DND-41 (cell line): ENCODE measurements at regions not wholly inside any gene's neighbourhood (a gene's known extent, or its start where the extent isn't known, plus 50 kb on each side); places are given as distances from the start of the nearest gene placed in this dataset.

Experiments used
- ATAC-seq: fragments of 200-7000 bp; cut with Tn5 transposase; 3 replicates; pipeline ENCODE4 v1.9.1; 2021; ENCODE audit warnings: low read depth; ENCODE audit not compliant: insufficient read depth
- DNase-seq: peaks from one replicate; pipeline ENCODE4 v3.0.0-alpha.2; 2020
- H2AFZ ChIP-seq: 2 replicates; pipeline ENCODE4 v1.6.0; 2012; ENCODE audit warnings: low read depth, low read length
- H3K27ac ChIP-seq: 2 replicates; pipeline ENCODE4 v1.5.1; 2012; ENCODE audit warnings: low read length, inconsistent platforms
- H3K27me3 ChIP-seq: fragments of 200-600 bp; sonication (generic); 2 replicates; pipeline ENCODE4 v1.6.0; 2012; ENCODE audit warnings: low read length, mild to moderate bottlenecking, inconsistent platforms; ENCODE audit not compliant: insufficient read depth, poor library complexity
- H3K36me3 ChIP-seq: 2 replicates; pipeline ENCODE4 v1.5.1; 2012; ENCODE audit warnings: low read length, inconsistent platforms; ENCODE audit not compliant: insufficient read depth
- H3K4me1 ChIP-seq: 2 replicates; pipeline ENCODE4 v1.5.1; 2012; ENCODE audit warnings: mild to moderate bottlenecking, low read length; ENCODE audit not compliant: insufficient read depth
- H3K4me2 ChIP-seq: 2 replicates; pipeline ENCODE4 v1.6.0; 2012; ENCODE audit warnings: mild to moderate bottlenecking, moderate library complexity, low read length, inconsistent platforms; ENCODE audit not compliant: insufficient read depth
- H3K4me3 ChIP-seq, 2 experiments: fragments of 200-600 bp in 1 of 2; shearing (Covaris generic) in 1 of 2; 2 replicates each; pipeline ENCODE4 v1.5.1; 2012 to 2016; ENCODE audit warnings: inconsistent platforms in 2 of 2, low read length in 2 of 2, mild to moderate bottlenecking in 2 of 2, low read depth in 1 of 2, moderate library complexity in 1 of 2
- H3K79me2 ChIP-seq: 2 replicates; pipeline ENCODE4 v1.6.0; 2012; ENCODE audit warnings: low read length, inconsistent platforms; ENCODE audit not compliant: insufficient read depth
- H3K9ac ChIP-seq: 2 replicates; pipeline ENCODE4 v1.6.0; 2012; ENCODE audit warnings: low read depth, mild to moderate bottlenecking, inconsistent platforms, low read length, moderate library complexity
- H3K9me3 ChIP-seq: 2 replicates; pipeline ENCODE4 v1.5.1; 2012; ENCODE audit warnings: low read length, moderate library complexity, mild to moderate bottlenecking, inconsistent platforms; ENCODE audit not compliant: insufficient read depth, severe bottlenecking
- H4K20me1 ChIP-seq: 2 replicates; pipeline ENCODE4 v1.6.0; 2012; ENCODE audit warnings: low read length; ENCODE audit not compliant: insufficient read depth
- CTCF ChIP-seq: IDR thresholded peaks from 2 replicates; pipeline ENCODE4 v1.5.1; 2012; ENCODE audit warnings: borderline replicate concordance, low read length, moderate library complexity, mild to moderate bottlenecking; ENCODE audit not compliant: poor library complexity, severe bottlenecking; ENCODE audit errors: extremely low read depth
- EZH2 ChIP-seq: IDR thresholded peaks from 3 replicates; pipeline ENCODE4 v1.6.1; 2012; ENCODE audit warnings: borderline replicate concordance, low read depth, mild to moderate bottlenecking, moderate library complexity, low read length, inconsistent platforms; ENCODE audit not compliant: severe bottlenecking

- Histone ChIP-seq H3K36me3 (no peaks in the 10 kb centered on the region), H3K27me3 (no peaks in the 10 kb centered on the region), H3K9ac (no peak overlapping the region), H3K4me2 (no peak overlapping the region), H3K4me1 (no peaks in the 10 kb centered on the region), H3K9me3 (no peaks in the 10 kb centered on the region), H3K27ac (no peak overlapping the region), H2AFZ (no peak overlapping the region), H4K20me1 (no peaks in the 10 kb centered on the region), H3K79me2 (no peaks in the 10 kb centered on the region), H3K4me3 (no peak overlapping the region)
- ATAC-seq (no peak), DNase-seq (no peak)
- TF ChIP-seq EZH2 (no peak), CTCF (no peak)
Measured at GRCh38 chr9:87216036-87216435, 268.7 kb upstream of the GAS1 start.

GRCh38 chr9:87216897-87217455 is 269.7 kb upstream of the GAS1 start:
- no peak overlapping the region for H3K9ac ChIP-seq
- H4K20me1 ChIP-seq = no peaks in the 10 kb centered on the region
- H3K9me3 ChIP-seq = no peaks in the 10 kb centered on the region
- no peaks in the 10 kb centered on the region for H3K27me3 ChIP-seq
- no peaks in the 10 kb centered on the region for H3K36me3 ChIP-seq
- no peak overlapping the region for H3K4me2 ChIP-seq
- no peaks in the 10 kb centered on the region for H3K4me1 ChIP-seq
- H3K4me3 ChIP-seq = no peak overlapping the region
- DNase-seq = no peak
- H2AFZ ChIP-seq = no peak overlapping the region
- TF ChIP-seq EZH2 (no peak), CTCF (no peak)
- H3K27ac ChIP-seq = no peak overlapping the region
- H3K79me2 ChIP-seq = no peaks in the 10 kb centered on the region
- ATAC-seq = no peak

- Histone ChIP-seq H3K27me3 (no peaks in the 10 kb centered on the region), H3K9me3 (no peaks in the 10 kb centered on the region), H2AFZ (no peak overlapping the region), H3K9ac (no peak overlapping the region), H3K27ac (no peak overlapping the region), H3K79me2 (no peaks in the 10 kb centered on the region), H3K4me1 (no peaks in the 10 kb centered on the region), H3K4me2 (no peak overlapping the region), H3K36me3 (no peaks in the 10 kb centered on the region), H4K20me1 (no peaks in the 10 kb centered on the region), H3K4me3 (no peak overlapping the region)
- DNase-seq (no peak), ATAC-seq (no peak)
- TF ChIP-seq EZH2 = no peak
- no peak for TF ChIP-seq CTCF
Measured at GRCh38 chr9:87223392-87224246, 274.0 kb upstream of the DAPK1 start.

- H3K36me3 ChIP-seq = no peaks in the 10 kb centered on the region
- DNase-seq = no peak
- H3K27ac ChIP-seq = no peak overlapping the region
- H3K9me3 ChIP-seq = no peaks in the 10 kb centered on the region
- no peaks in the 10 kb centered on the region for H4K20me1 ChIP-seq
- no peaks in the 10 kb centered on the region for H3K4me1 ChIP-seq
- no peaks in the 10 kb centered on the region for H3K79me2 ChIP-seq
- no peak overlapping the region for H2AFZ ChIP-seq
- TF ChIP-seq CTCF (no peak), EZH2 (no peak)
- no peak for ATAC-seq
- no peaks in the 10 kb centered on the region for H3K27me3 ChIP-seq
- H3K4me2 ChIP-seq = no peak overlapping the region
- H3K4me3 ChIP-seq = no peak overlapping the region
- H3K9ac ChIP-seq = no peak overlapping the region
Measured at GRCh38 chr9:87226896-87227295, 270.8 kb upstream of the DAPK1 start.
